GM12864 (cell line): ENCODE measurements at regions not wholly inside any gene's neighbourhood (a gene's known extent, or its start where the extent isn't known, plus 50 kb on each side); places are given as distances from the start of the nearest gene placed in this dataset.

Experiments used
- DNase-seq: peaks from one replicate; pipeline ENCODE4 v3.0.0-alpha.2; 2011; ENCODE audit warnings: low read depth
- H3K4me3 ChIP-seq: 2 replicates; pipeline ENCODE4 v1.5.1; 2011; ENCODE audit warnings: mild to moderate bottlenecking, low read depth, low read length, control low read depth
- TF ChIP-seq, protein P1 (sequence below): IDR thresholded peaks from 2 replicates; pipeline ENCODE4 v1.5.1; 2011; ENCODE audit warnings: low read depth, mild to moderate bottlenecking, moderate library complexity, low read length, control low read depth, inconsistent platforms; ENCODE audit errors: missing control alignments

DNA sequence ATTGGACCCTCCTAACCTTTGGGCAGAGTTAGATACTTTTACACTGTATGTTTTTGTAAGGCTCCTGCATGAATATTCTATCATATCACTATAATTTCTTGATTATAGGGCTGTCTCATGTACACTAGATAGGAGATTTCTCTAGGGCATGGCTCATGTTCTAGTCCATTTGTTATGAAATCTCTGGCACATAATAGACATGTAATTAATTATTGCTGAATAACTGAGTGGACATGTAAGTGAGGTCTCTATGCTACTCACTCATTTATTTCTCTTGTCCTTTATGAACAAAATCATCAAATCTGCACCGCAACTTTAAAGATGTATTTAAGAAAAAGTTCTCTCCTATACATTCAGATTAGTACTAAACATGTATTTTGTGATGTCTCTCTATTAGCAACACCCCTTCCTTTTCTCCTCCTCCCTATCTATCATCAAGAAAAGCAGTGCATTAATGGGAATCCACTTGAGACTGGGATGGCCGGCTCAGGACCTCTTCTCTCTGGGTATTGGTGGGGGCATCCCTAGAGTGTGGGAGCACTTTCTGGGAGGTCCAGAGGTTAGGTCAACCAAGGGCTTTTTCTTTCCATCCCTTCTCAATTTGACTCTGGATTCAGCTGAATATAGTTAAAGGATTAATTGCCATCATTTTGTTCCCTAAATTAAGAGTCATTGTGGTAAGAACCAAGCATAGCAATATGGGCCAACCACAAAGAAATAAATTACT, 168.0 kb upstream of the HMGA2 start:
- TF ChIP-seq, protein P1, sequence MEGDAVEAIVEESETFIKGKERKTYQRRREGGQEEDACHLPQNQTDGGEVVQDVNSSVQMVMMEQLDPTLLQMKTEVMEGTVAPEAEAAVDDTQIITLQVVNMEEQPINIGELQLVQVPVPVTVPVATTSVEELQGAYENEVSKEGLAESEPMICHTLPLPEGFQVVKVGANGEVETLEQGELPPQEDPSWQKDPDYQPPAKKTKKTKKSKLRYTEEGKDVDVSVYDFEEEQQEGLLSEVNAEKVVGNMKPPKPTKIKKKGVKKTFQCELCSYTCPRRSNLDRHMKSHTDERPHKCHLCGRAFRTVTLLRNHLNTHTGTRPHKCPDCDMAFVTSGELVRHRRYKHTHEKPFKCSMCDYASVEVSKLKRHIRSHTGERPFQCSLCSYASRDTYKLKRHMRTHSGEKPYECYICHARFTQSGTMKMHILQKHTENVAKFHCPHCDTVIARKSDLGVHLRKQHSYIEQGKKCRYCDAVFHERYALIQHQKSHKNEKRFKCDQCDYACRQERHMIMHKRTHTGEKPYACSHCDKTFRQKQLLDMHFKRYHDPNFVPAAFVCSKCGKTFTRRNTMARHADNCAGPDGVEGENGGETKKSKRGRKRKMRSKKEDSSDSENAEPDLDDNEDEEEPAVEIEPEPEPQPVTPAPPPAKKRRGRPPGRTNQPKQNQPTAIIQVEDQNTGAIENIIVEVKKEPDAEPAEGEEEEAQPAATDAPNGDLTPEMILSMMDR, result no peak
- no peak for DNase-seq
- H3K4me3 ChIP-seq, result no peak overlapping the region

DNA sequence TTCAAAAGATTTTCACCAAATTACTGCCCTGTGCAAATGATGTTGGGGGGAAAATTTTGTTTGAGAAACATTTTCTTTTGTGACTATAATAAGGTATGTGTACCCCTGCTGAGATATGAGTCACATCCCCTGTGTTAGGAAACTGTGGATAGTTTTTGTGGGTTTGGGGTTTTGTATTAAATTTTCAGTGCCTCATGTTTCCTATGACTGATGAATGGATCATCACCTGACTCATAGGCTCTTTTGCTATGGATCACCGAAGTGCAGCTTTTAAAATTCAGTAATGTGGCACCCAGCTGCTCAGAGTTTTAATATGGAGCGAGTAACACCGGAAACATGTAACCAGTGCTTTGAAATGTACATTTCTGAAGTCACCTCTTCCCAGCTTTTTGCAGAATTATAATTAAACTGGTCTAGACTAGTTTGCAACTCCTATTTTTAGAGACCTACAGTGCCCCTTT, 167.4 kb upstream of the HMGA2 start:
- DNase-seq, result no peak
- TF ChIP-seq, protein P1, result no peak
- H3K4me3 ChIP-seq, result no peak overlapping the region

DNA sequence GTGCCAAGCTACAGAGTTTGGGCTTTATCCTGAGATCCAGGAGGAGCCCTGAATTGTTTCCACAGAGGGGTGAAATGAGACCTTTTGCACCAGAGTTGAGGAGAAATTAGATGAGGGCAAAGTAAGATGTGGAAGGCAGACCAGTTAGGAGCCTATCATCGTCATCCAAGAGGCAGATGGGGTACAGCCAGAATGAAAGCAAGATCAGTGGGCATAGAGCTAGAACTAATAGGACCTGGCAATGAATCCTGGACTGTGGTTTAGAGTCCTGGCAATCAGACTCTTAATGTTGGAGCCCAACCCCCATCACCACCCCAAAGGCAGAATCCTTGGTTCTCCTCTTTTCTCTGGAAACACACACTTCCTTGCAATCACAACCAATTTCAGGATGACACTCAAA, 166.6 kb upstream of the HMGA2 start:
- H3K4me3 ChIP-seq, result no peak overlapping the region
- TF ChIP-seq, protein P1, result no peak
- DNase-seq, result no peak

DNA sequence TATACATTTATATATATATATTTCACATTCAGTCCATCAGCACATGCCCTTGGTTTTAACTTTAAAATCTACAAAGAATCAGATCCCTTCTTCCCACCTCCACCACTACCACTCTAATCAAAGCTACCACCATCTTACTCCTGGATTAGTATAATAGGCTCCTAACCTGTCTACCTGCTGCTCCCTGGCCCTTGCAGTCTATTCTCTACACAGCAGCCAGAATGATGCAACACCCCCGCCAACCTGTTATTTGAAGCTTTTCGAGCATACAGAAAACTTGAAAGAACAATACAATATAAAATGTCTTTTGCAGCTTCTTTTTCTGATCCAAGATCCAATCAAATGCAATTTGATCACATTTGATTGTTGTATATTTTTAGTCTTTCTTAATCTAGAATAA, 165.9 kb upstream of the HMGA2 start:
- TF ChIP-seq, protein P1, result no peak
- H3K4me3 ChIP-seq, result no peak overlapping the region

DNA sequence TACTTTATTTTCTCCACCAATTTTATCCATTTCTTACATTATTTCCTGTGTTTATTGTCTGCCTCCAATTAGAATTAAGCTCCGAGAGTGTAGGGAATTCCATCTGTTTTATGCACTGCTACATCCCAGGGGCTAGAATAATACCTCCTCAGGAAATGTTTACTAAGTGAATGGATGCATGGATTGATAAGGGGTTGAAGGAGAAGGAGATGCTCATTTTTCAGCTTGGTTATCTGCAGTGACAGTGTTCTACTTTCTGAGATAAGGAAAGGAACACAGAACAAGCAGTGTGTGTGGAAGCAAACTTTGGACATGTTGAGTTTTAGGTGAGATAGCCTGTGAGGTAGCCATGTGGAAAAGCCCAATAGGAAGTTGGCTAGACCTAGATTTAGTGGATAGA, 164.6 kb upstream of the HMGA2 start:
- TF ChIP-seq, protein P1, result no peak
- no peak for DNase-seq
- no peak overlapping the region for H3K4me3 ChIP-seq

More for the DNA sequence above, 165.9 kb upstream of the HMGA2 start:
- no peak for DNase-seq

DNA sequence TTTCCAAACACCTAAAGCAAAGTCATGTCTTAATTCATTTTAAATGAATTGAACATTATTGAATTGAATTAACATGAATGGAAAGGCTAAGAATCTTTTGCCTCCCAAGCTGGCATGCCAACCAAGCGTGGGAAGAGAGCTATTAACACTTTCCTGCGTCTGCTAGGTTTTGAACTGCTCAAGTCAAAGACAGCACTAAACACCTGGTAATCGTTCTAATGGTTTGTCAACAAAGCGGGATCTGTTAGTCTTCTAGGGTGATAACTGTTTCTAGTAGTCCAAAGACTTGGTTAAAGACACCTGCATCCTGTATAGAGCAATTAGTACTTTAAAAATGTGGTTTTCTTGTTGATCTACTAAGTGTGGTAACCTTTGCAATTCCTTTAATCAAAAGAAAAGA, 164.2 kb upstream of the HMGA2 start:
- H3K4me3 ChIP-seq, result no peak overlapping the region
- DNase-seq, result no peak
- TF ChIP-seq, protein P1, result no peak

DNA sequence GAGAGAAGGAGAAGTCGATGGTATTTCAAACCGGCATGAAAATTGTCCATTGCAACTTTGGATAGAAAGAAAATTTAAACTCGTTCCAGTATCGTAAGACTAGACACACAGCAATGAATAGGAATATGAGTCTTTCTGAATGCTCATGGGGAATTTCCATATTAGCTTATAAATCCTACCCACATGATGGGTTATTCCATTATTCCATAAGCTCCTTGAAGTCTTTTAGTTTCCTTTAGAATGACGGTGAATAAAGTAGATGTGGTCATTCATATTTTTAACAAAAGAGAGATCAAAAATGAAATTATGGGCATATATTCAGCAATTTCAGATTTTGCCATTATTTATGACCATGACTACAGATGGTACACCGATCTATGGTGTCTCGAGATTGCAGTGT, 163.4 kb upstream of the HMGA2 start:
- DNase-seq, result no peak
- TF ChIP-seq, protein P1, result no peak
- H3K4me3 ChIP-seq, result no peak overlapping the region
